GM23338 (cell line): ENCODE measurements at regions not wholly inside any gene's neighbourhood (a gene's known extent, or its start where the extent isn't known, plus 50 kb on each side); places are given as distances from the start of the nearest gene placed in this dataset.

Experiments used
- ATAC-seq: fragments of 200-7000 bp; cut with Tn5 transposase; 3 replicates; pipeline ENCODE4 v1.9.1; 2020
- DNase-seq: peaks from one replicate; pipeline ENCODE4 v3.0.0-alpha.2; 2015; ENCODE audit warnings: low spot score
- H2AFZ ChIP-seq: fragments of 200-600 bp; sonication (generic); 2 replicates; pipeline ENCODE4 v1.8.0; 2016; ENCODE audit warnings: antibody characterized with exemption, mild to moderate bottlenecking, moderate library complexity
- H3F3A ChIP-seq: fragments of 200-600 bp; sonication (generic); replicated peaks from 2 replicates; pipeline ENCODE4 v1.8.0; 2017; ENCODE audit warnings: antibody characterized with exemption, mixed run types, low read depth
- H3K27ac ChIP-seq: fragments of 200-600 bp; sonication (generic); 2 replicates; pipeline ENCODE4 v1.6.1; 2016; ENCODE audit warnings: low read depth
- H3K27me3 ChIP-seq: fragments of 200-600 bp; sonication (generic); 2 replicates; pipeline ENCODE4 v1.8.0; 2016; ENCODE audit warnings: mild to moderate bottlenecking, mixed run types, moderate library complexity; ENCODE audit not compliant: insufficient read depth
- H3K36me3 ChIP-seq: fragments of 200-600 bp; sonication (generic); 2 replicates; pipeline ENCODE4 v1.8.0; 2016; ENCODE audit warnings: mild to moderate bottlenecking; ENCODE audit not compliant: insufficient read depth
- H3K4me1 ChIP-seq: fragments of 200-600 bp; sonication (generic); 2 replicates; pipeline ENCODE4 v1.8.0; 2016; ENCODE audit warnings: mild to moderate bottlenecking, moderate library complexity; ENCODE audit not compliant: insufficient read depth
- H3K4me2 ChIP-seq: fragments of 200-600 bp; sonication (generic); 2 replicates; pipeline ENCODE4 v1.7.1; 2017; ENCODE audit warnings: mixed run types
- H3K4me3 ChIP-seq: fragments of 200-600 bp; sonication (generic); 2 replicates; pipeline ENCODE4 v1.6.1; 2016; ENCODE audit warnings: mixed run types
- H3K79me2 ChIP-seq: fragments of 200-600 bp; sonication (generic); replicated peaks from 2 replicates; pipeline ENCODE4 v1.8.0; 2017; ENCODE audit warnings: mild to moderate bottlenecking; ENCODE audit not compliant: insufficient read depth
- H3K9me2 ChIP-seq: fragments of 200-600 bp; sonication (generic); 2 replicates; pipeline ENCODE4 v1.8.0; 2017; ENCODE audit not compliant: insufficient read depth
- H4K20me1 ChIP-seq: fragments of 200-600 bp; sonication (generic); replicated peaks from 2 replicates; pipeline ENCODE4 v1.8.0; 2017; ENCODE audit warnings: mild to moderate bottlenecking; ENCODE audit not compliant: insufficient read depth
- H3K27ac Mint-ChIP-seq: 2 replicates; pipeline ENCODE4 v1.8.0; 2020; ENCODE audit warnings: inconsistent platforms, mild to moderate bottlenecking, moderate library complexity, mixed read lengths
- H3K27me3 Mint-ChIP-seq: 3 replicates; pipeline ENCODE4 v1.8.0; 2022; ENCODE audit warnings: low read depth, mild to moderate bottlenecking, moderate library complexity, mixed read lengths, inconsistent platforms; ENCODE audit not compliant: insufficient read depth, poor library complexity
- H3K36me3 Mint-ChIP-seq: 3 replicates; pipeline ENCODE4 v1.8.0; 2021; ENCODE audit warnings: low read depth, mild to moderate bottlenecking, inconsistent platforms, moderate library complexity, mixed read lengths
- H3K4me1 Mint-ChIP-seq: 3 replicates; pipeline ENCODE4 v1.8.0; 2020; ENCODE audit warnings: mild to moderate bottlenecking, inconsistent platforms, mixed read lengths
- H3K4me3 Mint-ChIP-seq: 3 replicates; pipeline ENCODE4 v1.8.0; 2021; ENCODE audit warnings: moderate library complexity, mild to moderate bottlenecking, inconsistent platforms, mixed read lengths
- H3K9me3 Mint-ChIP-seq: 3 replicates; pipeline ENCODE4 v1.8.0; 2020; ENCODE audit warnings: moderate library complexity, mild to moderate bottlenecking, inconsistent platforms, mixed read lengths
- TF ChIP-seq, protein P1 (sequence below): fragments of 250-450 bp; sonication (Bioruptor Pico); IDR thresholded peaks from 2 replicates; pipeline ENCODE4 v1.5.0; 2020; ENCODE audit warnings: mild to moderate bottlenecking, moderate library complexity
- TF ChIP-seq, protein P2 (sequence below): IDR thresholded peaks from one replicate; pipeline ENCODE4 v1.6.1; 2018; ENCODE audit warnings: antibody characterized with exemption; ENCODE audit not compliant: unreplicated experiment
- TF ChIP-seq, protein P3 (sequence below), 2 experiments: fragments of 200-600 bp in 1 of 2; sonication (generic) in 1 of 2; conservative IDR thresholded peaks; 2 replicates each; pipeline versions ENCODE4 v1.5.1 to v1.6.1; 2016 to 2017; ENCODE audit warnings: antibody characterized with exemption in 2 of 2, low read depth in 2 of 2, mild to moderate bottlenecking in 2 of 2, moderate library complexity in 1 of 2

DNA sequence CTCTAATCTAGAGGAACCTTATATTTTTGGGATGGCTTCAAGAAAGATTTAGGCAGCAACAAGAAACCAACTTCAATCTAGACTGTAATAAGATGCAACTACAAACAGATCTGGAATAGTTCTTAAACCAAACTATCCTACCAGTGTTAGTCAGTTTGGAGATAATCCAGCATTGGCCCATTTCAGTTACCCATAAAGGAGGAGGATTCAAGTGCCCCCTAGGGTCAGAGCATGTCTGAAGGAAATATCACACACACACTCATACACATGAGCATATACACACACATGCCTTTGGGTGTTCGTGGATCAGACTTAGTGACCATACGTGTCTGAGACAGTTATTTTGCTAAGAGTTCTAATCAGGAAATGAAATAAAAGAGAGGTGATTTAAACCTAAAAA lies 261.2 kb downstream of the ADAMTS20 start:
- H3K27ac ChIP-seq, result no peak overlapping the region
- no peak for DNase-seq
- H3K9me3 Mint-ChIP-seq, result no peaks in the 10 kb centered on the region

DNA sequence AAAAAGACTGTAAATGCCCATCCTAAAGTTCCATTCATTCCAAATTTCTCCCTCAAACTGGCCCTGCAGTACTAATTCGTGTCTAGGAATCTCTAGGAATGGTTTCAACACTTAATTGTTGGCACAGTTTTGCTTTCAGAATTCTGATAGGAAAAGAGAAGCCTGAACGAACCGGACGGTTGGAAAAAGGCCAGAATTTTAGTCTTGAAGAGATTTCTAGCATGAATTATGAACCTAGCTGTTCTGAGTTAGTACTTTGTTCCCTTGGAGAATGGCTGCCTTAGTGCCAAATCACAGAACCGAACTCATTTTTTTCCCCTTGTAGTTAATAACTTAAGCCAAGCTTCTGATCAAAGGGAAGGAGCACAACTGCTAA lies 262.6 kb downstream of the ADAMTS20 start:
- H3K79me2 ChIP-seq, result no peaks in the 10 kb centered on the region
- TF ChIP-seq, protein P1, sequence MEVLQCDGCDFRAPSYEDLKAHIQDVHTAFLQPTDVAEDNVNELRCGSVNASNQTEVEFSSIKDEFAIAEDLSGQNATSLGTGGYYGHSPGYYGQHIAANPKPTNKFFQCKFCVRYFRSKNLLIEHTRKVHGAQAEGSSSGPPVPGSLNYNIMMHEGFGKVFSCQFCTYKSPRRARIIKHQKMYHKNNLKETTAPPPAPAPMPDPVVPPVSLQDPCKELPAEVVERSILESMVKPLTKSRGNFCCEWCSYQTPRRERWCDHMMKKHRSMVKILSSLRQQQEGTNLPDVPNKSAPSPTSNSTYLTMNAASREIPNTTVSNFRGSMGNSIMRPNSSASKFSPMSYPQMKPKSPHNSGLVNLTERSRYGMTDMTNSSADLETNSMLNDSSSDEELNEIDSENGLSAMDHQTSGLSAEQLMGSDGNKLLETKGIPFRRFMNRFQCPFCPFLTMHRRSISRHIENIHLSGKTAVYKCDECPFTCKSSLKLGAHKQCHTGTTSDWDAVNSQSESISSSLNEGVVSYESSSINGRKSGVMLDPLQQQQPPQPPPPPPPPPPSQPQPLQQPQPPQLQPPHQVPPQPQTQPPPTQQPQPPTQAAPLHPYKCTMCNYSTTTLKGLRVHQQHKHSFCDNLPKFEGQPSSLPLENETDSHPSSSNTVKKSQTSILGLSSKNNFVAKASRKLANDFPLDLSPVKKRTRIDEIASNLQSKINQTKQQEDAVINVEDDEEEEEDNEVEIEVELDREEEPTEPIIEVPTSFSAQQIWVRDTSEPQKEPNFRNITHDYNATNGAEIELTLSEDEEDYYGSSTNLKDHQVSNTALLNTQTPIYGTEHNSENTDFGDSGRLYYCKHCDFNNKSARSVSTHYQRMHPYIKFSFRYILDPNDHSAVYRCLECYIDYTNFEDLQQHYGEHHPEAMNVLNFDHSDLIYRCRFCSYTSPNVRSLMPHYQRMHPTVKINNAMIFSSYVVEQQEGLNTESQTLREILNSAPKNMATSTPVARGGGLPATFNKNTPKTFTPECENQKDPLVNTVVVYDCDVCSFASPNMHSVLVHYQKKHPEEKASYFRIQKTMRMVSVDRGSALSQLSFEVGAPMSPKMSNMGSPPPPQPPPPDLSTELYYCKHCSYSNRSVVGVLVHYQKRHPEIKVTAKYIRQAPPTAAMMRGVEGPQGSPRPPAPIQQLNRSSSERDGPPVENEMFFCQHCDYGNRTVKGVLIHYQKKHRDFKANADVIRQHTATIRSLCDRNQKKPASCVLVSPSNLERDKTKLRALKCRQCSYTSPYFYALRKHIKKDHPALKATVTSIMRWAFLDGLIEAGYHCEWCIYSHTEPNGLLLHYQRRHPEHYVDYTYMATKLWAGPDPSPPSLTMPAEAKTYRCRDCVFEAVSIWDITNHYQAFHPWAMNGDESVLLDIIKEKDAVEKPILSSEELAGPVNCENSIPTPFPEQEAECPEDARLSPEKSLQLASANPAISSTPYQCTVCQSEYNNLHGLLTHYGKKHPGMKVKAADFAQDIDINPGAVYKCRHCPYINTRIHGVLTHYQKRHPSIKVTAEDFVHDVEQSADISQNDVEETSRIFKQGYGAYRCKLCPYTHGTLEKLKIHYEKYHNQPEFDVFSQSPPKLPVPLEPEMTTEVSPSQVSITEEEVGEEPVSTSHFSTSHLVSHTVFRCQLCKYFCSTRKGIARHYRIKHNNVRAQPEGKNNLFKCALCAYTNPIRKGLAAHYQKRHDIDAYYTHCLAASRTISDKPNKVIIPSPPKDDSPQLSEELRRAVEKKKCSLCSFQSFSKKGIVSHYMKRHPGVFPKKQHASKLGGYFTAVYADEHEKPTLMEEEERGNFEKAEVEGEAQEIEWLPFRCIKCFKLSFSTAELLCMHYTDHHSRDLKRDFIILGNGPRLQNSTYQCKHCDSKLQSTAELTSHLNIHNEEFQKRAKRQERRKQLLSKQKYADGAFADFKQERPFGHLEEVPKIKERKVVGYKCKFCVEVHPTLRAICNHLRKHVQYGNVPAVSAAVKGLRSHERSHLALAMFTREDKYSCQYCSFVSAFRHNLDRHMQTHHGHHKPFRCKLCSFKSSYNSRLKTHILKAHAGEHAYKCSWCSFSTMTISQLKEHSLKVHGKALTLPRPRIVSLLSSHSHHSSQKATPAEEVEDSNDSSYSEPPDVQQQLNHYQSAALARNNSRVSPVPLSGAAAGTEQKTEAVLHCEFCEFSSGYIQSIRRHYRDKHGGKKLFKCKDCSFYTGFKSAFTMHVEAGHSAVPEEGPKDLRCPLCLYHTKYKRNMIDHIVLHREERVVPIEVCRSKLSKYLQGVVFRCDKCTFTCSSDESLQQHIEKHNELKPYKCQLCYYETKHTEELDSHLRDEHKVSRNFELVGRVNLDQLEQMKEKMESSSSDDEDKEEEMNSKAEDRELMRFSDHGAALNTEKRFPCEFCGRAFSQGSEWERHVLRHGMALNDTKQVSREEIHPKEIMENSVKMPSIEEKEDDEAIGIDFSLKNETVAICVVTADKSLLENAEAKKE (CRISPR knock-in tag), result no peak

More for the DNA sequence above, 261.2 kb downstream of the ADAMTS20 start:
- Histone ChIP-seq H3K79me2 (no peaks in the 10 kb centered on the region), H4K20me1 (no peaks in the 10 kb centered on the region), H3K4me3 (no peak overlapping the region), H3K9me2 (0 out of 2 replicates have a peak, but pooled peaks cover 4% of the 10 kb centered on the region), H2AFZ (no peak overlapping the region), H3K4me1 (no peaks in the 10 kb centered on the region), H3K27me3 (no peaks in the 10 kb centered on the region), H3K36me3 (no peaks in the 10 kb centered on the region), H3F3A (no peaks in the 10 kb centered on the region), H3K4me2 (no peak overlapping the region)
- TF ChIP-seq, protein P2, sequence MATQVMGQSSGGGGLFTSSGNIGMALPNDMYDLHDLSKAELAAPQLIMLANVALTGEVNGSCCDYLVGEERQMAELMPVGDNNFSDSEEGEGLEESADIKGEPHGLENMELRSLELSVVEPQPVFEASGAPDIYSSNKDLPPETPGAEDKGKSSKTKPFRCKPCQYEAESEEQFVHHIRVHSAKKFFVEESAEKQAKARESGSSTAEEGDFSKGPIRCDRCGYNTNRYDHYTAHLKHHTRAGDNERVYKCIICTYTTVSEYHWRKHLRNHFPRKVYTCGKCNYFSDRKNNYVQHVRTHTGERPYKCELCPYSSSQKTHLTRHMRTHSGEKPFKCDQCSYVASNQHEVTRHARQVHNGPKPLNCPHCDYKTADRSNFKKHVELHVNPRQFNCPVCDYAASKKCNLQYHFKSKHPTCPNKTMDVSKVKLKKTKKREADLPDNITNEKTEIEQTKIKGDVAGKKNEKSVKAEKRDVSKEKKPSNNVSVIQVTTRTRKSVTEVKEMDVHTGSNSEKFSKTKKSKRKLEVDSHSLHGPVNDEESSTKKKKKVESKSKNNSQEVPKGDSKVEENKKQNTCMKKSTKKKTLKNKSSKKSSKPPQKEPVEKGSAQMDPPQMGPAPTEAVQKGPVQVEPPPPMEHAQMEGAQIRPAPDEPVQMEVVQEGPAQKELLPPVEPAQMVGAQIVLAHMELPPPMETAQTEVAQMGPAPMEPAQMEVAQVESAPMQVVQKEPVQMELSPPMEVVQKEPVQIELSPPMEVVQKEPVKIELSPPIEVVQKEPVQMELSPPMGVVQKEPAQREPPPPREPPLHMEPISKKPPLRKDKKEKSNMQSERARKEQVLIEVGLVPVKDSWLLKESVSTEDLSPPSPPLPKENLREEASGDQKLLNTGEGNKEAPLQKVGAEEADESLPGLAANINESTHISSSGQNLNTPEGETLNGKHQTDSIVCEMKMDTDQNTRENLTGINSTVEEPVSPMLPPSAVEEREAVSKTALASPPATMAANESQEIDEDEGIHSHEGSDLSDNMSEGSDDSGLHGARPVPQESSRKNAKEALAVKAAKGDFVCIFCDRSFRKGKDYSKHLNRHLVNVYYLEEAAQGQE, result no peak
- TF ChIP-seq, protein P3, sequence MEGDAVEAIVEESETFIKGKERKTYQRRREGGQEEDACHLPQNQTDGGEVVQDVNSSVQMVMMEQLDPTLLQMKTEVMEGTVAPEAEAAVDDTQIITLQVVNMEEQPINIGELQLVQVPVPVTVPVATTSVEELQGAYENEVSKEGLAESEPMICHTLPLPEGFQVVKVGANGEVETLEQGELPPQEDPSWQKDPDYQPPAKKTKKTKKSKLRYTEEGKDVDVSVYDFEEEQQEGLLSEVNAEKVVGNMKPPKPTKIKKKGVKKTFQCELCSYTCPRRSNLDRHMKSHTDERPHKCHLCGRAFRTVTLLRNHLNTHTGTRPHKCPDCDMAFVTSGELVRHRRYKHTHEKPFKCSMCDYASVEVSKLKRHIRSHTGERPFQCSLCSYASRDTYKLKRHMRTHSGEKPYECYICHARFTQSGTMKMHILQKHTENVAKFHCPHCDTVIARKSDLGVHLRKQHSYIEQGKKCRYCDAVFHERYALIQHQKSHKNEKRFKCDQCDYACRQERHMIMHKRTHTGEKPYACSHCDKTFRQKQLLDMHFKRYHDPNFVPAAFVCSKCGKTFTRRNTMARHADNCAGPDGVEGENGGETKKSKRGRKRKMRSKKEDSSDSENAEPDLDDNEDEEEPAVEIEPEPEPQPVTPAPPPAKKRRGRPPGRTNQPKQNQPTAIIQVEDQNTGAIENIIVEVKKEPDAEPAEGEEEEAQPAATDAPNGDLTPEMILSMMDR (conservative IDR thresholded peaks at IDR 0.05; ENCODE audit: low read depth in 2 of 2), result peak in 1 of 2 experiments; percentile 22; a peak in 1 of 4 replicates
- no peak overlapping the region for H3K4me3 Mint-ChIP-seq
- no peak for ATAC-seq
- H3K27me3 Mint-ChIP-seq, result no peaks in the 10 kb centered on the region
- peaks cover 6% of the 10 kb centered on the region; the same call in 2 of the 3 replicates for H3K4me1 Mint-ChIP-seq
- H3K27ac Mint-ChIP-seq, result no peak overlapping the region; the same call in 1 of the 2 replicates
- H3K36me3 Mint-ChIP-seq, result no peaks in the 10 kb centered on the region

More for the DNA sequence above, 262.6 kb downstream of the ADAMTS20 start:
- Mint-ChIP-seq H3K27me3 (no peaks in the 10 kb centered on the region), H3K36me3 (no peaks in the 10 kb centered on the region), H3K9me3 (no peaks in the 10 kb centered on the region), H3K4me1 (peaks cover 5% of the 10 kb centered on the region; the same call in 2 of the 3 replicates), H3K4me3 (no peak overlapping the region), H3K27ac (no peak overlapping the region)
- H3K27me3 ChIP-seq, result no peaks in the 10 kb centered on the region
- no peak overlapping the region for H3K27ac ChIP-seq
- H3K9me2 ChIP-seq, result no peaks in the 10 kb centered on the region
- H3K36me3 ChIP-seq, result no peaks in the 10 kb centered on the region
- H3K4me2 ChIP-seq, result no peak overlapping the region
- ATAC-seq, result no peak
- no peak for DNase-seq
- H3K4me1 ChIP-seq, result no peaks in the 10 kb centered on the region
- no peak overlapping the region for H3K4me3 ChIP-seq
- no peaks in the 10 kb centered on the region for H3F3A ChIP-seq
- H4K20me1 ChIP-seq, result no peaks in the 10 kb centered on the region
- no peak overlapping the region; the same call in none of the 2 replicates for H2AFZ ChIP-seq
